Natural killer cell treated with Interleukin-12 subunit alpha and Interleukin-12 subunit beta and Interleukin-15 and Interleukin-18, amount 100 ng/mL, for 72 hours (primary cell): ENCODE measurements at regions not wholly inside any gene's neighbourhood (a gene's known extent, or its start where the extent isn't known, plus 50 kb on each side); places are given as distances from the start of the nearest gene placed in this dataset.

Experiments used
- ATAC-seq, 2 donors: fragments of 150-1000 bp; cut with Tn5 transposase in 1 of 2; sonication (Bioruptor Pico), chemical (Tn5 transposase) in 1 of 2; 2 replicates each; pipeline ENCODE4 v1.10.0; 2021
- DNase-seq: peaks from one replicate; pipeline ENCODE4 v3.0.0; 2022; ENCODE audit warnings: low spot score
- H3K27ac Mint-ChIP-seq, 2 donors: 1 replicate in 1 of 2; 2 replicates in 1 of 2; pipeline ENCODE4 v1.8.0; 2022; ENCODE audit warnings: mixed read lengths in 2 of 2, mild to moderate bottlenecking in 1 of 2, moderate library complexity in 1 of 2
- H3K27me3 Mint-ChIP-seq, 2 donors: 1 replicate in 1 of 2; 2 replicates in 1 of 2; pipeline ENCODE4 v1.8.0; 2022; ENCODE audit warnings: mixed read lengths in 2 of 2
- H3K36me3 Mint-ChIP-seq: one replicate; pipeline ENCODE4 v1.8.0; 2022; ENCODE audit warnings: mixed read lengths
- H3K4me1 Mint-ChIP-seq, 2 donors: 1 replicate in 1 of 2; 2 replicates in 1 of 2; pipeline ENCODE4 v1.8.0; 2022; ENCODE audit warnings: low read depth in 2 of 2, mixed read lengths in 2 of 2, mild to moderate bottlenecking in 1 of 2
- H3K4me3 Mint-ChIP-seq: one replicate; pipeline ENCODE4 v1.8.0; 2022; ENCODE audit warnings: mixed read lengths
- H3K9me3 Mint-ChIP-seq: 2 replicates; pipeline ENCODE4 v1.8.0; 2022; ENCODE audit warnings: mixed read lengths

DNA sequence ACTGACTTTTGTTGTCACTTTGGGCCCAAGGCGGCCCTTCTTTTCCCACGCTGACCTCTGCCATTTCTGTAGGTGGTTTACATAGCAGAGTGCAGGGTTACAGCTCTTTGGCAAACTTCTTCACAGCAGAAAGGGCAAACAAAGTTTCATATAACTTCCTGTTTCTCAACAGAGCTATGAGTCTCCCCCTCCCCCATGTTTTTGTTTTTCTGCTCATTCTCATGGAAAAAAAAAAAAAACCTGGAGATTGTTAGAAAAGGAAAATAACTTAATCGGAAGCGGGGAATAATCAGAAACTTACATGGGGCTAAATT is 342.0 kb upstream of the NR2F2 start:
- no peak for DNase-seq
- peaks cover 6% of the 10 kb centered on the region for H3K36me3 Mint-ChIP-seq
- peaks cover 31 to 35% of the 10 kb centered on the region in 2 donors for H3K27me3 Mint-ChIP-seq
- H3K4me1 Mint-ChIP-seq, result peaks cover 33 to 44% of the 10 kb centered on the region in 2 donors
- H3K9me3 Mint-ChIP-seq, result no peaks in the 10 kb centered on the region
- peak overlapping the region; percentile 15 for H3K4me3 Mint-ChIP-seq
- no peak for ATAC-seq
- no peak overlapping the region for H3K27ac Mint-ChIP-seq

DNA sequence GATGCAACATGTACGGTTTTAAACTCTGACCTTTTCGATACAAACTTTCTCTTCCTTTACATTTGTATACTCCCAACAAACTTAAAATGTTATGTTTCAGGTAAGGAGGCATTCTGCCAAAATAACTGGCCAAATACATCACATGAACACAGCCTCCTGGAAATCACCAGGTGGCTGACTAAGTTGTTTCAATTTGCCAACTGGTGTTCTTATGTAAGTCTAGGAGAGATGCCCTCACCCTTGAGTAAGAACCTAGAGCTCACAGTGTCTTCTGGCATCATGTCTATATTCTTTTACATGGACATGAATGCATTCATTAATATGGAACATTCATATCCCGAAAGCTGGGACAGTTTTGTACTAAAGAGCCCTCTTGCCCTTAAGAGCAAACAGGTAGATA is 341.1 kb upstream of the NR2F2 start:
- peaks cover under 1% of the 10 kb centered on the region for H3K36me3 Mint-ChIP-seq

DNA sequence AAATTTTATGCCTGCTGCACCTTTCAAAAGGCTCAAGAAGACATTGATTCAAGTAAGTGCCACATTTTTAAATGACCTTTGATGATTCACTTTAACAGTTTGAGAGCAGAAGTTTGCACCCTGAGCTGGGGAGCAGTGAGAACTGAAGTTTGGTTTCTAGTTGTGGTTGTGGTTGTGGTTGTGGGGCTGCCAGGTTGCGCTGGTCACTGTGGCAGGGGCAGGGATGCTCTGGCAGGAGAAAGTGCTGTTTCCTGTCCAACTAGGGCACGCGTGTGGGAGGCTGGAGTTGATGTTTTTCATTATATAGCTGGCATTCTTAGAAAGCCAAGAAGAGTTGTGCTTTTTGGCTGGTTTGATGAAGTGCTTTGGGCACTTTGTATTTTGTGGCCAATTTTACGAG is 339.7 kb upstream of the NR2F2 start:
- DNase-seq (peak; percentile 74), ATAC-seq (peak; percentile 90)
- Mint-ChIP-seq H3K27me3 (peaks cover 27 to 34% of the 10 kb centered on the region in 2 donors), H3K9me3 (no peaks in the 10 kb centered on the region), H3K4me1 (peaks cover 41 to 57% of the 10 kb centered on the region in 2 donors), H3K27ac (peak overlapping the region; percentile 42 to 75), H3K36me3 (no peaks in the 10 kb centered on the region), H3K4me3 (peak overlapping the region; percentile 47)

More for the DNA sequence above, 341.1 kb upstream of the NR2F2 start:
- Mint-ChIP-seq H3K4me3 (no peak overlapping the region), H3K27me3 (peaks cover 26 to 29% of the 10 kb centered on the region in 2 donors), H3K27ac (no peak overlapping the region), H3K4me1 (peaks cover 29 to 44% of the 10 kb centered on the region in 2 donors), H3K9me3 (no peaks in the 10 kb centered on the region)
- no peak for DNase-seq
- ATAC-seq, result no peak

DNA sequence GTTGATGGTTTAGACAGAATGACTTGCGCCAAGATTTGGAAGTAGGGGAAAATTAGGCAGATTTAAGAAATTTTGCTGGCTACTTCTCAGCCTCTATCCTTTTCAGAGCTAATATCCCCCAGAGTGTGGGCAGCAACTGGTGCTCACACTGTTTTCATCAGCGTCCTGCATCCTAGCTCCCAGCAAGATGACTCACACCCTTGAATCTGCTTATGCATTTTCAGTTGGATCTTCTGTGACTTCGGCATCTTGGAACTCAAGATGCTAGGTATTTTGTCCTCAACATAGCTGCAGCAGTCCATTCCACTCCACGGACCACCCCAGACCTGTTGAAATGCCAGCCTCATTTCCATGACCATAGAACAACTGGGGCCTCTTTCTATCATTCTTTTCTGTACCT is 336.1 kb upstream of the NR2F2 start:
- Mint-ChIP-seq H3K9me3 (no peaks in the 10 kb centered on the region), H3K36me3 (no peaks in the 10 kb centered on the region), H3K4me1 (peaks cover 33 to 47% of the 10 kb centered on the region in 2 donors), H3K27ac (peak overlapping the region in 1 of 2 donors; percentile 10), H3K4me3 (no peak overlapping the region), H3K27me3 (peaks cover 21 to 33% of the 10 kb centered on the region in 2 donors)
- DNase-seq (no peak), ATAC-seq (no peak)

DNA sequence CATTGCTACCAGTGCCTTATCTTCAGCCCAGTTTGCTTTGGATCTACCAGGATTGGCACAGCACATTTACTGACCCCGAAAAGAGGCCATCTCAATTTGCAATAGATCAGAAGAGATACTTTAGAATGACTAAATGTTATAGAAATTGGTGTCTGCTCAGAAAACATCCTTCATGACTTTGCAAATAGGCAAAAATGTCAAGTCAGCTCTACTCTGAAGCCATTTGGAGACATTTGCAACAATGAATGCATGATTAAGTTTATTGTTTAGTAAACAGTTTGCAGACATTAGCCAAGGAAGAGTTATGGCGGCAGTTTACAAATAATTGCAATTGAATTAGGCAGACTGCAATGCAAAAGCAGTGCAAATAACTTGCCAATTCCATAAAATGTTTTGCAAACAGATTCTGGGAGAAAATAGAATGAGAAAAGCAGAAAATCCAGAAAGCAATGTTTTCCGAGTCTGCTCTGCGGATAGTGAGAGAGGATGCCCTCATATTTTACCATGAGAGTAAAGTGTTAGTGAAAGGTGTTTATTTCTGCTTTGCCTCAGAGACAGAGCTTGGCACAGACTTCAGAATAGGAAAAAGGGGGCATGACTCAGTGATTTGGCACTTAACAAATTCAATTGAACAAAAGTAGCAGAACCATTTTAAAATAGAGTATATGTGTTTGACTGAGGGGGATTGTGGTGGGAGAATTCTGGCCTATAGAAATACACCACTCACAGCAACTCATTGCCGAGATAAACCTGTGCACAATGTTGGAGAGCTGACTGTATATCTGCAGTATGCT is 334.9 kb upstream of the NR2F2 start:
- H3K27ac Mint-ChIP-seq, result peak overlapping the region in 1 of 2 donors; percentile 10
- H3K36me3 Mint-ChIP-seq, result no peaks in the 10 kb centered on the region
- H3K27me3 Mint-ChIP-seq, result peaks cover 23 to 25% of the 10 kb centered on the region in 2 donors
- DNase-seq, result no peak
- peaks cover 23 to 35% of the 10 kb centered on the region in 2 donors for H3K4me1 Mint-ChIP-seq
- no peaks in the 10 kb centered on the region for H3K9me3 Mint-ChIP-seq
- ATAC-seq, result no peak
- H3K4me3 Mint-ChIP-seq, result no peak overlapping the region

DNA sequence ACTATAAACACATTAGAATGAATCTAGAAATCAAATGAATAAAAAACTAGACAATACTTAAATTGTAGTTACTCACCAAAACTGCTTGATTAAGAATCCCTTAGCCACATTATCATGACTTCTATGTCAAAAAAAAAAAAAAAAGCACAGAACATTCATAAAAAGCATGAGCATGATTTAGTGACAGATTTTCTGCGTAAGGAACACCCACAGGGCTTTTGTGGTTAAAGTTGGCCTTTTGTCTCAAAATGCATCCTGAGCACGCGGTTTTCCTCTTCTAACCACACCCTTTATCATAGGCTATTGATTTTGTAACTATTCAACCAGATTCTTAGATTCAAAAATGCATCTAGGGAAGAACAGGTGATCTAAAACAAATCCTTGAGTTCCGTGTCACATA is 334.0 kb upstream of the NR2F2 start:
- Mint-ChIP-seq H3K4me3 (no peak overlapping the region), H3K9me3 (no peaks in the 10 kb centered on the region), H3K4me1 (peaks cover 18 to 30% of the 10 kb centered on the region in 2 donors), H3K27ac (no peak overlapping the region), H3K36me3 (no peaks in the 10 kb centered on the region), H3K27me3 (peaks cover 23% of the 10 kb centered on the region in 2 donors)
- no peak for DNase-seq
- ATAC-seq, result peak in 1 of 2 donors; percentile 72

DNA sequence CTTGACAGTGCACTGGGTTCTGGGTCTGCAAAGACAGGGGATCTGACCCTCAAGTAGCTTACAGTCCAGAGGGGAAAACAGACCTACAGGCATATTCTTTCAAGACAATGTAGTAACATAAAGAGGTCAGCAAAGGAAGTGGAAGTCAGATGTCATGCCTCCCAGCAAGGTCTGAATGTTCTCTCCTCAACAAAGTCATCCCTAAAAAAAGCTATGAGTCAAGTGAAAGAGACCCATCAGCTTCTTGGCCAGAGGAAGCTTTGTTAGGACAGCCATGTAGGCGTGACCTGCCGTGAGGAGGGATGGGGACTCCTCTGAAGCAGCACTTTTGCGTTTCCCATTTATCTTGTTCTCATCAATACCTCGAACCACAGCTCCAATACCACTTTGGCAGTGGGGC is 331.6 kb upstream of the NR2F2 start:
- Mint-ChIP-seq H3K9me3 (no peaks in the 10 kb centered on the region), H3K27me3 (peaks cover 32 to 34% of the 10 kb centered on the region in 2 donors), H3K4me3 (no peak overlapping the region), H3K36me3 (no peaks in the 10 kb centered on the region), H3K4me1 (peaks cover 18 to 25% of the 10 kb centered on the region in 2 donors), H3K27ac (no peak overlapping the region)
- ATAC-seq, result no peak
- no peak for DNase-seq

DNA sequence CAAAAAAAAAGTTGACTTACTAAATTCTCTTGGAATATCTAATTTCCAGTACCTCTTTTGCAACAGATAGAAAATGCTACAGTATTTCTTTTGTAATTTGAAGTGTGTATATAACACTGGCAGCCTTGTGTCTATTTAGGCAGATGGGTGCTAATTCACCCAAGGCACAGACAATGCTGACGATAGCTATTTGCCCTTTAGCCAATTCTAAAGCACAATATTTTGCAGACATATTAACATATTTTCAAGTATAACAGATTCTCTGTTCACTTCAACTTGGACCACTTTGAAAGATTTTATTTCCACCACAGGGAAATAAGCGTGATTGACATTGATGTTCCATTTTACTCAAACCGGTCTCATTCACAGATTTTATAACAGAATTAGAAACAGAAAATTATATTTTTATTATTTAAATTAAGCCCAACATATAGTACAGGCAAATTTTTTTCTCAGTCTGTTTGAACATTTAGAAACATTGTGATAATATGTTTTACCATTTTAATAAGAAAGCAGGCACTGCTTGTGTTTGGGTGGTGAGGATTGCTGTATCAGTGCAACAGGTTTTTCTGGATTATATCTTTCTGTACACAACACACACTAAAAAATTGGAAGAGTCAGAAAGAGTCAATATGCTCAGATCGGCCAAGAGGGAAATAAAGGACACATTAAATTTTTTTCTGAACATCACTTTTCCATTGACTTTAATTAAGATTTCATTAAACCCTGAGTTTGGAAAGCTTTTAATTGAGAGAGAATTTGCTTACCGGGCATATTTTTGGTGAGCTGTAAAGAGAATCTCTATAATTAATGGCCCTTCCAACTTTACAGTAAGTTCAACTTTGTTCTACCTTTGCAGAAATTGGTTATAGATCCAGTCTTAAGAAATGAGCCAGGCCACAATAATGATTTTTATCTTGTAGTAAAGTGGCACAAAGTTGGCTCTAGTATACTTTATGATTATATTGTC is 327.3 kb upstream of the NR2F2 start:
- no peaks in the 10 kb centered on the region for H3K4me1 Mint-ChIP-seq
- no peak for DNase-seq
- no peak overlapping the region for H3K27ac Mint-ChIP-seq
- H3K4me3 Mint-ChIP-seq, result no peak overlapping the region
- H3K27me3 Mint-ChIP-seq, result peaks cover 39 to 53% of the 10 kb centered on the region in 2 donors
- peaks cover 8% of the 10 kb centered on the region for H3K36me3 Mint-ChIP-seq
- H3K9me3 Mint-ChIP-seq, result peaks cover 4% of the 10 kb centered on the region
- ATAC-seq, result no peak

DNA sequence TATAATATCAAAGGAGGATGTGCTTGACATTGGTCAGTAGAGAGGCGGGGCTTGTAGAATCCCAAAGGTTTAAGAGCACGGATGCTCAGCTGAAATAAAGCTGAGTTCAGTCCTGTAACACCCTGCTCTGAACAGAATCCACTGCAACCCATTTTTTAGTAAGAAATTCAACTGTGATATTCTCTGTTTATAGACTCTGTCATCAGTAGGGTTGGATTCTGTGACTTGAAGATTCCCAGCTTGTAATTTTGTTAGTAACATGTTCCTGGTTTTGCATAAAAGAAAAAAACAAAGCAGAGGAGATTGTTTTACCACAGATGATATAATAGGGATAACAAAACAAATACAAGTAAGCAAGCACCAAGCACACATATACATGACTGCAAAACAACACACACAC is 324.6 kb upstream of the NR2F2 start:
- H3K36me3 Mint-ChIP-seq, result peaks cover 8% of the 10 kb centered on the region
- H3K27me3 Mint-ChIP-seq, result peaks cover 42 to 55% of the 10 kb centered on the region in 2 donors
- no peak for ATAC-seq
- peaks cover 4% of the 10 kb centered on the region for H3K9me3 Mint-ChIP-seq
- H3K4me3 Mint-ChIP-seq, result no peak overlapping the region
- no peaks in the 10 kb centered on the region for H3K4me1 Mint-ChIP-seq
- no peak for DNase-seq
- no peak overlapping the region for H3K27ac Mint-ChIP-seq

DNA sequence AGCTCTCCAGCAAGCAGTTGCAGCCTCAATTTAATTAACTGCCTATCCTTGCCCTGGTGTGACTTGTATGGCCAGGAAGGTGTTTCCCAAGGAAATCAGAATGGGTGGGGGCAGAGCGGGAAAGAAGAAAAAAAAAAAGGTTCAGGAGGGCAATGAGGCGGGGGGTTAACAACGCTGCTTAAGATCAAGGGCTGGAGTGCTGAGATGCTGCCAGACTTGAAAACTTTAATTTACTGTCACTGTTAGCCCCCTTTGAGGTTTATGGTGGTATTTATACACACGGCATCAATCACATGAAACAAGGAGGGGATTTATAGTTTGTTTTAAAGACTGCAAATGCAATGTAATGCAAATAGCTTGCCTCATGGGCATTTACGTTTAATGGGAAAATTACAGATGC is 319.4 kb upstream of the NR2F2 start:
- no peak for ATAC-seq
- H3K4me1 Mint-ChIP-seq, result no peaks in the 10 kb centered on the region
- no peak overlapping the region for H3K4me3 Mint-ChIP-seq
- no peak overlapping the region for H3K27ac Mint-ChIP-seq
- H3K27me3 Mint-ChIP-seq, result peaks cover 52 to 65% of the 10 kb centered on the region in 2 donors
- H3K36me3 Mint-ChIP-seq, result peaks cover 8% of the 10 kb centered on the region
- peaks cover 4% of the 10 kb centered on the region for H3K9me3 Mint-ChIP-seq
- DNase-seq, result no peak

DNA sequence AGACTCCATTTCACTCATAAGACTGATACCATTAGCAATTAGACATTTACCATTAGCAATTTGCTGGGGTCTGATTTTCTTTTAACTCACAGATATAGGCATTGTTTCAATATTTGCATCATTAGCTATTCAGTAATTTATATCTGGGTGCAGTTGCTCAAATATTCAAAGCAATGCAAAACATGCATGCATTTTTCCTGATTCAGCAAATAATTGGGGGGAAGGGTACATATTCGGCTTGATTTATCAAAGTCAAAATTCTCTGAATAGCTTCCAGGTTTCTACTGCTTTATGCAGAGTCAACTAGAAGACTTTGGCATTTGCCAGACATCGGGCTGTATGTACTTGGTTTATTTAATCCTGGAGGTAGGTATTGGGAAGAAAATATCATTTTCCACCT is 315.6 kb upstream of the NR2F2 start:
- ATAC-seq (no peak), DNase-seq (no peak)
- Mint-ChIP-seq H3K4me1 (no peaks in the 10 kb centered on the region), H3K4me3 (no peak overlapping the region), H3K9me3 (no peaks in the 10 kb centered on the region), H3K27ac (no peak overlapping the region), H3K27me3 (peaks cover 41 to 43% of the 10 kb centered on the region in 2 donors), H3K36me3 (no peaks in the 10 kb centered on the region)

DNA sequence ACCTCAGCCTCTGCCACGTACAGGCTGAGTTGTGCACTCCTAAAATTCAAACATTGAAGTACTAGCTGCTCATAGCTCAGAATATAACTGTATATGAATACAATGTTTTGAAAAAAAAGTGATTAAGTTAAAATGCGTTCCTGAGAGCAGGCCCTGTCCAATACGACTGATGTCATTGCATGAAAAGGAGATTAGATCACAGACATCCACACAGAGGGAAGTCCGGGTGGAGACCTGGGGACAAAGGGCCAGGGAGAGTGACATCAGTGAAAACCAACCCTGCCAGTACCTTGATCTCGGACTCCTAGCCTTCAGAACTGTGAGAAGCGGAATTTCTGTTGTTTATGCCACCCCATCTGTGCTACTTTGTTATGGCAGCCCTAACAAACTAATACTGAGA is 311.4 kb upstream of the NR2F2 start:
- DNase-seq (no peak), ATAC-seq (no peak)
- Mint-ChIP-seq H3K4me1 (no peaks in the 10 kb centered on the region), H3K27ac (no peak overlapping the region), H3K9me3 (no peaks in the 10 kb centered on the region), H3K4me3 (no peak overlapping the region), H3K36me3 (peaks cover 6% of the 10 kb centered on the region), H3K27me3 (peaks cover 27 to 31% of the 10 kb centered on the region in 2 donors)

DNA sequence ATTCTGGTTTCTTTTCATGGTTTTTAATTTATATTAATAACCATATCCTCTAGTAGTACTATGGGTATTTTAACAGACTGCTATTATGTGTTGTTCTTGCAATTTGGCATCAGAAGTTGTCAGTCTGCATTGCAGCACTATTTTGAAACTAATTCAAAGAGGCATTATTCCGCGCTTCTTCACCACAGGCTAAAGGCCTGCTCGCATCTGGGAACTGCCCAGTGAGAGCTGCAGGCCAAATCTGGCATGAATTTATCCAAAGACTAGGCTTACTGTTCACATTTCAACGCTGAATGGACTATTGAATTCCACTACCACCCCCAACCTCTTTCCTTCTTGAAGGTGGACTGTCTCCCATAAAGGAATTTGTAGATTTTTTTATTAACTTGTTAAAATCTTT is 310.4 kb upstream of the NR2F2 start:
- DNase-seq (no peak), ATAC-seq (no peak)
- H3K4me1 Mint-ChIP-seq, result no peaks in the 10 kb centered on the region
- no peaks in the 10 kb centered on the region for H3K9me3 Mint-ChIP-seq
- no peak overlapping the region for H3K4me3 Mint-ChIP-seq
- H3K27ac Mint-ChIP-seq, result no peak overlapping the region
- H3K36me3 Mint-ChIP-seq, result peaks cover 6% of the 10 kb centered on the region
- H3K27me3 Mint-ChIP-seq, result peaks cover 24 to 25% of the 10 kb centered on the region in 2 donors

DNA sequence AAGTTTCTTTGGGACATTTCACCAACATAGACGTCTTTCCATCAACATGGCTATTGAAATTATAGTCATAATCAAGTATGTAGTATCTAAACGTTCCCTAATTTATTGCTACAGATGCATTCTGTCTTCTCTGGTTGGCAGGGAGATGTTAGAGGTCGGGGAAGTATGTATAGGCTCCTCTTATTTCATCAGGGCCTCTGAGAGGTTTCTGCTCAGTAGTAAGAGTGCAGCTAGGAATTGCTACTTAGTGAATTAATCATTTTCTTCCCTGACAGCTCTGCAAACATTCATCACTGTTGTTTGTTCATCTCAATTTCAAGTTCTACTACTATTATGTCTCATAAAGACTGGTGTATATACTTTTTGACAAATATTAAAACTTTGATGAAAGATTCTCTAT is 309.7 kb upstream of the NR2F2 start:
- DNase-seq (no peak), ATAC-seq (no peak)
- H3K27me3 Mint-ChIP-seq, result peaks cover 23 to 24% of the 10 kb centered on the region in 2 donors
- no peak overlapping the region for H3K27ac Mint-ChIP-seq
- H3K4me1 Mint-ChIP-seq, result no peaks in the 10 kb centered on the region
- peaks cover 6% of the 10 kb centered on the region for H3K36me3 Mint-ChIP-seq
- no peaks in the 10 kb centered on the region for H3K9me3 Mint-ChIP-seq
- no peak overlapping the region for H3K4me3 Mint-ChIP-seq
